Mesothelial cell of epicardium (in vitro differentiated cells): ENCODE measurements at regions not wholly inside any gene's neighbourhood (a gene's known extent, or its start where the extent isn't known, plus 50 kb on each side); places are given as distances from the start of the nearest gene placed in this dataset.

Source experiments
- DNase-seq, 2 experiments: peaks; one replicate each; pipeline ENCODE4 v3.0.0; 2021; ENCODE audit warnings: low spot score in 2 of 2; ENCODE audit not compliant: unreplicated experiment in 2 of 2
- H3K27ac Mint-ChIP-seq: 2 replicates; pipeline ENCODE4 v1.8.0; 2021; ENCODE audit warnings: mixed read lengths
- H3K27me3 Mint-ChIP-seq: 2 replicates; pipeline ENCODE4 v1.8.0; 2021; ENCODE audit warnings: low read depth, mixed read lengths
- H3K36me3 Mint-ChIP-seq: 2 replicates; pipeline ENCODE4 v1.8.0; 2021; ENCODE audit warnings: mixed read lengths
- H3K4me1 Mint-ChIP-seq: 2 replicates; pipeline ENCODE4 v1.8.0; 2021; ENCODE audit warnings: mixed read lengths
- H3K4me3 Mint-ChIP-seq: 2 replicates; pipeline ENCODE4 v1.8.0; 2021; ENCODE audit warnings: mild to moderate bottlenecking, moderate library complexity, mixed read lengths
- H3K9me3 Mint-ChIP-seq: 2 replicates; pipeline ENCODE4 v1.8.0; 2021; ENCODE audit warnings: mixed read lengths
- TF ChIP-seq, protein P1 (sequence below): fragments of 200-600 bp; sonication (generic); IDR thresholded peaks from one replicate; pipeline ENCODE4 v1.5.0; 2021; ENCODE audit warnings: antibody characterized with exemption; ENCODE audit not compliant: unreplicated experiment

DNA sequence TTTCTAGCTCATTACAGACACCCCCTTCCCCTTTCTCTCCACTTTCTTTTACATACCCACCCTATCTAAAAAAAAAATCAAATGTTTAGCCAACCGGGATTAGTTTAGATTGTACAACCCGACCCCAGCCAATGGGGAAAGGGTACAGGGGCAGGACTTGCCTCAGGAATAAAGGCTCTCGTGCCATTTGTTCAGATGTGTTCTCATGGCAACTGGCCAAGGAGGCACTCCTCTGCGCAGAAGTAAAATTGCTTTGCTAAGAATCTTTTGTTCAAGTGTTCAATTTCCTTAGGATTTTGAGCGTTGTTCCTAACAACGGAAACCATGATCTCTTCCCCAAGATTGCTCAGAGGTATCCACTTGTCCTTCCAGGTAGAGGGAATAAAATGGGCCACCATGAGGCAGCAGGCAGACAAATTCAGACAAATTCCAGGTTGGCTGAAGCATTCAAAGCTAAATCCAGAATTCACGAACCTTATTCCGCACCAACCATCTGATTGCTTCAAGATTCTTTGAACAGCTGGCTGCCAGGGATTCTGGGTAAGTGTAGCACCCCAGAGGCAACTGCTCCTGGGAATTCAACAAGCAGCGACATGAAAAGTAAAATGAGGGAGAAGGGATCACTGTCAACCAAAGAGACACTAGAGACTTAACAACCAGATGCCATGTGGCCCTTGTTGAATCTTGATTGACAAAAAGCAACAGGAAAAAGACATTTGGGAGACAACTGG is 431.8 kb downstream of the PREX1 start:
- Mint-ChIP-seq H3K4me1 (peaks cover 46% of the 10 kb centered on the region), H3K27me3 (peaks cover 6% of the 10 kb centered on the region), H3K4me3 (no peak overlapping the region), H3K27ac (peak overlapping the region; percentile 75), H3K9me3 (peaks cover 11% of the 10 kb centered on the region), H3K36me3 (no peaks in the 10 kb centered on the region)
- TF ChIP-seq, protein P1, sequence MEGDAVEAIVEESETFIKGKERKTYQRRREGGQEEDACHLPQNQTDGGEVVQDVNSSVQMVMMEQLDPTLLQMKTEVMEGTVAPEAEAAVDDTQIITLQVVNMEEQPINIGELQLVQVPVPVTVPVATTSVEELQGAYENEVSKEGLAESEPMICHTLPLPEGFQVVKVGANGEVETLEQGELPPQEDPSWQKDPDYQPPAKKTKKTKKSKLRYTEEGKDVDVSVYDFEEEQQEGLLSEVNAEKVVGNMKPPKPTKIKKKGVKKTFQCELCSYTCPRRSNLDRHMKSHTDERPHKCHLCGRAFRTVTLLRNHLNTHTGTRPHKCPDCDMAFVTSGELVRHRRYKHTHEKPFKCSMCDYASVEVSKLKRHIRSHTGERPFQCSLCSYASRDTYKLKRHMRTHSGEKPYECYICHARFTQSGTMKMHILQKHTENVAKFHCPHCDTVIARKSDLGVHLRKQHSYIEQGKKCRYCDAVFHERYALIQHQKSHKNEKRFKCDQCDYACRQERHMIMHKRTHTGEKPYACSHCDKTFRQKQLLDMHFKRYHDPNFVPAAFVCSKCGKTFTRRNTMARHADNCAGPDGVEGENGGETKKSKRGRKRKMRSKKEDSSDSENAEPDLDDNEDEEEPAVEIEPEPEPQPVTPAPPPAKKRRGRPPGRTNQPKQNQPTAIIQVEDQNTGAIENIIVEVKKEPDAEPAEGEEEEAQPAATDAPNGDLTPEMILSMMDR: no peak
- DNase-seq: no peak

DNA sequence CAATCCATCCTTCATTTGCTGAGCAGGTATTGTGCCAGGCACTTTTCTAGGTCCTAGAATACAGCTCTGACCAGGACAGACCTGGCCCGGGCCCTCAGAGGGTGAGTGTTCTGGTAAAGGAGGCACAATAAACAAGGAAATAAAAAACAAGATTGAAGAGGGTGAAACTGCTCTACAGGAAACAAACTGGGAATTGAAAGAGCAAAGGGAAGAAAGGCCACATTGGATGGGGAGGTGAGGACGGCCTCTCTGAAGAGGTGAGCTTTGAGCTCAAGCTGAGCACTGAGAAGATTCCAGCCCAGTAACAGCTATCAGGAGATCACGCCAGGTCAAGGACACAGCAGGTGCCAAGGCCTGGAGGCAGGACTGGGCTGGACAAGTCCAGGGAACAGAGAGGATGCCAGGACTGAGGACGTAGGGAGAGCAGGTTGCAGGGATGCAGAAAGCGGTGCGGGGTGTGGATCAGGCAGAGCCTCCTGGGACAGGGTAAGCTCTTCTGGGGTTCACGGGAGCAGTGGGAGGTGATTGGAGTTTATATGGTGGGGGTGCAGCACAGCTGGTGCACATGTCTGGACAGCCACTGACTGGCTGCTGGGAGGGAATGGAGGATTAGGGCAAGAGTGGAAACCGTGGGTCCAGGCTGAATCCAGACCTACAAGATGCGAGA is 433.3 kb downstream of the PREX1 start:
- DNase-seq: no peak
- H3K27me3 Mint-ChIP-seq: peaks cover 5% of the 10 kb centered on the region
- peak overlapping the region; percentile 75 for H3K27ac Mint-ChIP-seq
- no peaks in the 10 kb centered on the region for H3K36me3 Mint-ChIP-seq
- H3K4me1 Mint-ChIP-seq: peaks cover 42% of the 10 kb centered on the region
- peaks cover 17% of the 10 kb centered on the region for H3K9me3 Mint-ChIP-seq
- TF ChIP-seq, protein P1: no peak
- no peak overlapping the region for H3K4me3 Mint-ChIP-seq

DNA sequence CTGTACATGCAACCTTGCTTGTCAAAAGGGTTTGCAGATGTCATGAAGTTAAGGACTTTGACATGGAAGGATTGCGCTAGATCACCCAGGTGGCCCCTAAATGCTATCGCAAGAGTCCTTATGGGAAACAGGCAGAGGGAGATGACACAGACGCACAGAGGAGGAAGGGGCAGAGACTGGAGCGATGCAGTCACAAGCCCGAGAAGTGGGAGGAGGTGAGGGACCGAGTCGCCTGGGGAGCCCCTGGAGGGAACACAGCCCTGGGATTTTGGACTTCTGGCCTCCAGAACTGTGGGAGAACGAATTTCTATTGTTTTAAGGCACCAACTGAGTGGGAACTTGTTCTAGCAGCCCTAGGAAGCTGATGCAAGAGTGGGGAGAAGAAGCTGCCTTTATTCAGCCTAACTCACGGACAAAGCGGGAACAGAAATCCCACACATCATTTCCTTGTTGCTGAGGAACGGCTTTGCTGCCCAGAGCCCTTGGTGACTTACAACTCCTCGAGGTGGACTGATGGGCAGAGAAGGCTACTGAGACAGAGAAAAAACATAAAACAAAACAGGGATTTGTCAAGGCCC is 434.0 kb downstream of the PREX1 start:
- peaks cover 17% of the 10 kb centered on the region for H3K9me3 Mint-ChIP-seq
- TF ChIP-seq, protein P1: no peak
- no peak overlapping the region for H3K4me3 Mint-ChIP-seq
- H3K27me3 Mint-ChIP-seq: peaks cover 5% of the 10 kb centered on the region
- no peaks in the 10 kb centered on the region for H3K36me3 Mint-ChIP-seq
- H3K4me1 Mint-ChIP-seq: peaks cover 36% of the 10 kb centered on the region
- no peak for DNase-seq
- peak overlapping the region; percentile 75 for H3K27ac Mint-ChIP-seq

DNA sequence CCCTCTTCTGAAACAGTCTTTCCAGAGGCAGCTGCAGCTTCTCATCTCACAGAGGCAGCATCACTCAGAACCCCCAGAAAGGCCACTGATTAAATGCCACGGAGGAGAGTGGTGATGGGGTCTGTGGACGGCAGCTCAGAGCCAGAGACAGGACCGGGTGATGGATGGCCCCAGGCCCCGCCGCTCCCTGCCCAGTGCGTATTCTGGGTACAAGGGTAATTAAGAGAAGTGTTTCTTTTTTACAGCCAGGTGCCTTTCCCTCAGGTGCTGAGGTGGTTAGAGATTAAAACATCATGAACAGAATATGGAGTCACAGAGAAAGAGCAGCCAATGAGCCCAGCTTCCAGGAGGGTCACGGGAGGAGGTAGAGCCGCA is 434.5 kb downstream of the PREX1 start:
- Mint-ChIP-seq H3K4me1 (peaks cover 36% of the 10 kb centered on the region), H3K4me3 (no peak overlapping the region), H3K9me3 (peaks cover 17% of the 10 kb centered on the region), H3K36me3 (no peaks in the 10 kb centered on the region), H3K27me3 (peaks cover 5% of the 10 kb centered on the region), H3K27ac (no peak overlapping the region)
- TF ChIP-seq, protein P1: no peak
- no peak for DNase-seq

DNA sequence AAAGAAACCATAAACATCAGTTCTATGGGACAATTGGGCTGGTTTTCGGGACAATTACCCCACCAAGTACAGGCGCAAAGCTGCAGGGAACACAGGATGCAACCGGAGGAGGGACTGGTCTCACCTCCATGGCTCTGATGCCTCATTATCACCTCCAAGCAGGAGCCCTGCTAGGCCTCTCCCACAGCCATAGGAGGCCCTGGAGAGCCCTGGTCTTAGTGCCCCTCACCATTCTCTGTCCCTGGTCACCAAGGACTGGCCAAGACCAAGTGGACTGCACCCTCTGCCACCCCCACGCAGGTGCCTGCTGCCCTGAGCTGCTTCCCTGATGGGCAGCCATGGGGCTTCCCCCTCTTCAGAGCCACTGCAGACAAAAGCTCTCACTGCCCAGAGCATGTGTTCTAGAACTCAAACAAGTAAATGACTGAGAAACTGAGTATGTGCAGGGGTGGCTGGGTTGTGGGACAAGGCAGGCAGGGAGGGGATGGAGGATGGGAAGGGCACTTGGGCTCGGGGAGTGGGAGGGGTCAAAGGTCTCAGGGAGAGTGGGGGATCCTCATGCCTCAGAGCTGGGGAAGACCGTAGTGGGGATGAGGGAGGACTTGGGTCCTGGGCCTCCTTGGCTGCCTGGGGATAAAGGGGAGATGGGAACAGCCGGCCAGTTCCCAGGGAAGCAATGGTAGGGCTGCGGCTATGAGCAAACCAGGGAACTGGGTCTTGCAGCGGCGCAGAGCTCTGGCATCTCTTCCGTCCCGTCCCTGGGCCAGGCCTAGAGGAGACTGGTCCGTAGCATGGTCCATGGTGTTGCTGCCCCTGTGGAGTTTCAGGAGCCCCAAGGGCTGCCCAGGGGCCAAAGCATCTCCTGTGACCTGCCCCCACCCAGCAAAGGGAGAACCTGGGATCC is 435.1 kb downstream of the PREX1 start:
- TF ChIP-seq, protein P1: no peak
- Mint-ChIP-seq H3K9me3 (peaks cover 17% of the 10 kb centered on the region), H3K27me3 (peaks cover 5% of the 10 kb centered on the region)

More for the DNA sequence above, 435.1 kb downstream of the PREX1 start:
- DNase-seq: no peak
- Mint-ChIP-seq H3K4me1 (peaks cover 36% of the 10 kb centered on the region), H3K4me3 (no peak overlapping the region), H3K36me3 (no peaks in the 10 kb centered on the region), H3K27ac (no peak overlapping the region)
